Heart left ventricle (tissue), 16 donors: ENCODE measurements at regions not wholly inside any gene's neighbourhood (a gene's known extent, or its start where the extent isn't known, plus 50 kb on each side); places are given as distances from the start of the nearest gene placed in this dataset.
"Not testable (repeated sequence)": the region's sequence is repeated elsewhere in the genome, so short reads cannot be mapped to it uniquely, and the experiment has no call there.

Experiments
- ATAC-seq, 4 donors: fragments of 200-7000 bp; cut with Tn5 transposase; one replicate each; pipeline ENCODE4 v1.9.1; 2020 to 2022; ENCODE audit warnings: moderate library complexity in 4 of 4, mild to moderate bottlenecking in 3 of 4, moderate number of reproducible peaks in 1 of 4
- DNase-seq, 5 donors: peaks; one replicate each; pipeline ENCODE4 v3.0.0-alpha.2; 2020
- H3K27ac ChIP-seq, 12 donors: fragments of 200-600 bp; sonication (generic) in 4 of 12; one replicate each; pipeline versions ENCODE4 v1.5.0 to v1.8.0; 2016 to 2022; ENCODE audit warnings: mild to moderate bottlenecking in 2 of 12
- H3K27me3 ChIP-seq, 9 donors: fragments of 200-600 bp; sonication (generic) in 2 of 9; one replicate each; pipeline versions ENCODE4 v1.5.1 to v1.8.0; 2016 to 2022; ENCODE audit warnings: mild to moderate bottlenecking in 3 of 9
- H3K36me3 ChIP-seq, 9 donors: fragments of 200-600 bp; sonication (generic) in 2 of 9; one replicate each; pipeline versions ENCODE4 v1.5.0 to v1.8.0; 2018 to 2022; ENCODE audit warnings: mild to moderate bottlenecking in 2 of 9
- H3K4me1 ChIP-seq, 12 donors: fragments of 200-600 bp; sonication (generic) in 4 of 12; one replicate each; pipeline versions ENCODE4 v1.5.0 to v1.8.0; 2016 to 2022; ENCODE audit warnings: mild to moderate bottlenecking in 3 of 12
- H3K4me3 ChIP-seq, 12 donors: fragments of 200-600 bp; sonication (generic) in 4 of 12; one replicate each; pipeline versions ENCODE4 v1.5.0 to v1.8.0; 2017 to 2022; ENCODE audit warnings: mild to moderate bottlenecking in 9 of 12, moderate library complexity in 4 of 12
- H3K9me3 ChIP-seq, 12 donors: fragments of 200-600 bp; sonication (generic) in 4 of 12; one replicate each; pipeline versions ENCODE4 v1.5.0 to v1.8.0; 2016 to 2022; ENCODE audit warnings: mild to moderate bottlenecking in 1 of 12
- POLR2A ChIP-seq, 2 donors: fragments of 450-650 bp; IDR thresholded peaks; one replicate each; pipeline ENCODE4 v1.6.1; 2017; ENCODE audit warnings: antibody characterized with exemption in 2 of 2, mild to moderate bottlenecking in 2 of 2, moderate library complexity in 2 of 2
- WGBS, 4 donors: extraction: QIAGEN DNeasy Blood & Tissue Kit in 2 of 4; methylation state at CpG; one replicate each; pipeline versions ENCODE4 v1.1.5 to v1.1.7; 2013 to 2018; 5-methylcytosine and 5-hydroxymethylcytosine counted together
- intact Hi-C, 10 donors: fragments of 100-400 bp; cut with DNase I; formaldehyde crosslinking; loops; one replicate each; pipeline versions ENCODE4 v1.11.1 to v1.14.2; 2022
- TF ChIP-seq, protein P1 (sequence below), 12 donors: fragments of 200-600 bp; sonication (generic) in 4 of 12; IDR thresholded peaks; one replicate each; pipeline versions ENCODE4 v1.5.0 to v1.8.0; 2018 to 2022; ENCODE audit warnings: antibody characterized with exemption in 12 of 12, mild to moderate bottlenecking in 5 of 12
- donor health status: ischemic (EF 13 %, LVEDD 7.1; RV severe dilation, severe dysfunction).
- donor health status: healthy with polysubstance abuse.
- donor health status: DM: no; HTN: yes; CAD: no.
- donor health status: DM: no; HTN: no; CAD: no.
- donor health status: ischemic (EF 25% LVEDD 6.9; RV normal size, moderate dysfunction).
- donor health status: ischemic (EF 25% LVEDD 5.7; RV mildly dilated, moderate dysfunction).
- donor health status: healthy.
- donor health status: DM: yes; HTN: yes; CAD: no.
- donor health status: ischemic (EF 35%, LVEDD 5.7; RV mildly dilated, moderate dysfunction).
- donor health status: nonischemic (EF 11% LVEDD 7.7; RV severe dilation, severe dysfunction).
- donor health status: DM: yes; HTN: yes; CAD: no.
- donor health status: PGD.
- donor health status: ischemic (EF 29% LVEDD 5.4; RV normal size, mild dysfunction).
- donor health status: nonischemic (EF 23%, LVEDD 6.1; RV moderate dilation, normal function).

DNA sequence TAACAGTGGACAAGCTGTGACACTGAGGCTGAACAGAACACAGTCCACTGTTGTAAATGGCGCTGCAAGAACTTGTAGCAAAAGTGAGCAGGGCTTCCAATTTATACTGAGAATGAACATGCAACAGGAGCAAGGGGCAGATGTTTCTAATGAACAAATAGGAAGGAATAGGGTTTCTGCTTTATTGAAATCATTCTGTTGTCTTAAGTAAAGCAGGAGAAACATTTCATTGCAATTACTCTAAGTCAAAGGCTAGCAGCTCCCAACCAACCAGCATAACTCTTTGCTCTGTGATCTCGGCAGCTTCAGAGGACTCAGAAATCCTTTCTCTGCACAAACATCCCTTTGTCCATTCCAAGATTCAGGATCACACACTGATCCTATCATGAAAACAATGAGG lies 236.2 kb upstream of the PRSS58 start:
- intact Hi-C loops: no loop called here
- Histone ChIP-seq H3K4me1 (peaks cover 0 to 18% (median 0%) of the 10 kb centered on the region in 12 donors), H3K4me3 (no peak overlapping the region), H3K27me3 (peaks cover 0 to 17% (median 6%) of the 10 kb centered on the region in 9 donors), H3K36me3 (no peaks in the 10 kb centered on the region), H3K27ac (no peak overlapping the region), H3K9me3 (no peaks in the 10 kb centered on the region)
- ATAC-seq (no peak), DNase-seq (no peak)
- TF ChIP-seq POLR2A (IDR thresholded peaks at IDR 0.05): no peak
- WGBS, 4 donors: 80 to 86% (median 84%) methylated on average over 2 of the region's 2 CpGs

DNA sequence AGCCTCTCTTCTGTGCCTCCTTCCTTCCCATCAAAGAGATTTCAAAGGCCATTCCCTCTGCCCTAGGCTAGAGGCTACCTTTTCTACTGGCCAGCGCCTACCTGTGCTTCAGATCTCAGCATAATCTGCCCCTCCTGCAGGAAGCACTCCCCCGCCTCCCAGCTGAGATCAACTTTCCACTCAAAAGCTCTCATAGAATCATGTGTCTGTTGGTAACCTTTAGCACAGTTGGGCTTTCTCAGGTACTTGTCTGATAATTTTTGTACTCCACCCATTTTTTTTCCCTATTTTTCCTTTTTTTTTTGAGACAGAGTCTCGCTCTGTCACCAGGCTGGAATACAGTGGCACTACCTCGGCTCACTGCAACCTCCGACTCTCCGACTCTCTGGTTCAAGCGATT lies 231.0 kb upstream of the PRSS58 start:
- peaks cover 0 to 11% (median 0%) of the 10 kb centered on the region in 9 donors for H3K27me3 ChIP-seq
- H3K36me3 ChIP-seq: no peaks in the 10 kb centered on the region
- intact Hi-C loops: no loop called here
- peaks cover 0 to 9% (median 0%) of the 10 kb centered on the region in 12 donors for H3K4me1 ChIP-seq
- no peak for ATAC-seq
- WGBS, 4 donors: 89 to 93% (median 91%) methylated on average over 7 of the region's 7 CpGs
- H3K9me3 ChIP-seq: no peaks in the 10 kb centered on the region
- no peak for TF ChIP-seq POLR2A (IDR thresholded peaks at IDR 0.05)
- TF ChIP-seq, protein P1, sequence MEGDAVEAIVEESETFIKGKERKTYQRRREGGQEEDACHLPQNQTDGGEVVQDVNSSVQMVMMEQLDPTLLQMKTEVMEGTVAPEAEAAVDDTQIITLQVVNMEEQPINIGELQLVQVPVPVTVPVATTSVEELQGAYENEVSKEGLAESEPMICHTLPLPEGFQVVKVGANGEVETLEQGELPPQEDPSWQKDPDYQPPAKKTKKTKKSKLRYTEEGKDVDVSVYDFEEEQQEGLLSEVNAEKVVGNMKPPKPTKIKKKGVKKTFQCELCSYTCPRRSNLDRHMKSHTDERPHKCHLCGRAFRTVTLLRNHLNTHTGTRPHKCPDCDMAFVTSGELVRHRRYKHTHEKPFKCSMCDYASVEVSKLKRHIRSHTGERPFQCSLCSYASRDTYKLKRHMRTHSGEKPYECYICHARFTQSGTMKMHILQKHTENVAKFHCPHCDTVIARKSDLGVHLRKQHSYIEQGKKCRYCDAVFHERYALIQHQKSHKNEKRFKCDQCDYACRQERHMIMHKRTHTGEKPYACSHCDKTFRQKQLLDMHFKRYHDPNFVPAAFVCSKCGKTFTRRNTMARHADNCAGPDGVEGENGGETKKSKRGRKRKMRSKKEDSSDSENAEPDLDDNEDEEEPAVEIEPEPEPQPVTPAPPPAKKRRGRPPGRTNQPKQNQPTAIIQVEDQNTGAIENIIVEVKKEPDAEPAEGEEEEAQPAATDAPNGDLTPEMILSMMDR (IDR thresholded peaks at IDR 0.05): no peak
- H3K4me3 ChIP-seq: no peak overlapping the region
- no peak overlapping the region for H3K27ac ChIP-seq
- no peak for DNase-seq

DNA sequence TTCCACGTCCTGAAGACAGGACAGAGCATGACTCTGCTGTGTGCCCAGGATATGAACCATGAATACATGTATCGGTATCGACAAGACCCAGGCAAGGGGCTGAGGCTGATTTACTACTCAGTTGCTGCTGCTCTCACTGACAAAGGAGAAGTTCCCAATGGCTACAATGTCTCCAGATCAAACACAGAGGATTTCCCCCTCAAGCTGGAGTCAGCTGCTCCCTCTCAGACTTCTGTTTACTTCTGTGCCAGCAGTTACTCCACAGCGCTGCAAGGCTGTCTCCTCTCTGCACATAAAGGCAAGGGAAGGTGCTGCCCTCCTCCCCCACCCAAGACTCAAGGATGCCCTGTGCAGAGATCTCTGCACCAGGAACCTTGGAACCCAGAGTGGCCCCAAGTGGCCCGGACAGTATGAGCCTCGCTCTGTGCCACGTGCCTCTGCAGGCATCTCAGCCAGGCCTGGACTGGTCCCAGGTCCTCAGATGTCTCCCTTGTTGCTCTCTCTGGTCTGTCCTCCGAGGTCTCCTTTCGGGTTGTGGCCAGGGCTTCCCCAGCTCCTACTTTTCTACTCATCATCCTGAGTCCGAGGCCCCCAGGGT lies 230.3 kb upstream of the PRSS58 start:
- Histone ChIP-seq H3K27ac (no peak overlapping the region), H3K36me3 (no peaks in the 10 kb centered on the region), H3K27me3 (peaks cover 0 to 12% (median 0%) of the 10 kb centered on the region in 9 donors), H3K9me3 (no peaks in the 10 kb centered on the region), H3K4me3 (no peak overlapping the region), H3K4me1 (peaks cover 0 to 9% (median 0%) of the 10 kb centered on the region in 12 donors)
- TF ChIP-seq, protein P1 (IDR thresholded peaks at IDR 0.05): no peak
- TF ChIP-seq POLR2A (IDR thresholded peaks at IDR 0.05): no peak
- ATAC-seq (peak in 3 of 4 donors; percentile 16 to 43 (median 37)), DNase-seq (no peak)
- 63 to 70% (median 67%) methylated on average over 10 of the region's 10 CpGs for WGBS, 4 donors
- intact Hi-C loops: no loop called here

DNA sequence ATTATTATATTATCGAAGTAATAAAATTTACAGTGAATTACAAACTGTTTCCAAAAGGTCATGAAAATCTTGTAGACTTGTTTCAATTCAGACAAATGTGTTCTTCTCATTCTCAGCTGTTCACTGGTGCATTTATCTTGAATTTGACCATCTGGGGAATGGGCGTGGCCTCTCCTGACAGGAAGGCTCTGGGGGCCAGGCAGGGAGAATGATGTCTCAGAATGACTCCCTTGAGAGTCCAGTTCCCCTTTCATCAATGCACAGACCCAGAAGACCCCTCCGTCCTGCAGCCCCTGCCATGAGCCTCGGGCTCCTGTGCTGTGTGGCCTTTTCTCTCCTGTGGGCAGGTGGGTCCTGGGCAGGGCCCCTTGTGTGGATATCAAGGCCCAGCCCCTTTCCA lies 229.7 kb upstream of the PRSS58 start:
- 40 to 57% (median 50%) methylated on average over 4 of the region's 4 CpGs for WGBS, 4 donors
- DNase-seq, H3K27ac ChIP-seq, H3K36me3 ChIP-seq, H3K4me3 ChIP-seq, ATAC-seq, H3K9me3 ChIP-seq, H3K4me1 ChIP-seq, intact Hi-C loops: not testable (repeated sequence)
- peaks cover 0 to 12% (median 0%) of the 10 kb centered on the region in 9 donors for H3K27me3 ChIP-seq

DNA sequence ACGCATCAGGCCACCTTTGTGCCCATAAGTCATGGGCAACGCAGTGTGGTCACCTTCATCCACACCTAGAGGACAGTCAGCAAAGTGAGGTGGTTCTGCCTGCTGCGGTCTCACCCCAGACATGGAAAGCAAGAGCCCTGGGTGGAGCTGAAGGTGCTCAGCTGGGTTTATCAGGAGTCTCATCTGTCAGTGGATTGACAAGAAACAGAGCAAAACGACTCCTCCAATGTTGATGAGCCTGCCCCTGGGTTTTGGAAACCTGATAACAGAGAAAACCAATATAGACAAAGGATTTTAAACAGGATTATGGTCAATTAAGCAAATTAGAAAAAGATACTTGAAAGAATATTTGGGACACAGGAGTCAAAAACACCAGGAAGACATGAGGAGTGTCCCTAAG lies 229.3 kb upstream of the PRSS58 start:
- no peak for ATAC-seq
- Histone ChIP-seq H3K4me1 (peaks cover 0 to 9% (median 0%) of the 10 kb centered on the region in 12 donors), H3K27me3 (peaks cover 0 to 12% (median 0%) of the 10 kb centered on the region in 9 donors), H3K27ac (no peak overlapping the region), H3K9me3 (no peaks in the 10 kb centered on the region), H3K4me3 (no peak overlapping the region), H3K36me3 (no peaks in the 10 kb centered on the region)
- 43 to 52% (median 44%) methylated on average over 4 of the region's 4 CpGs for WGBS, 4 donors
- no peak for DNase-seq
- TF ChIP-seq, protein P1 (IDR thresholded peaks at IDR 0.05): no peak
- TF ChIP-seq POLR2A (IDR thresholded peaks at IDR 0.05): no peak
- intact Hi-C loops: no loop called here
